22Rv1 (cell line): ENCODE measurements at regions not wholly inside any gene's neighbourhood (a gene's known extent, or its start where the extent isn't known, plus 50 kb on each side); places are given as distances from the start of the nearest gene placed in this dataset.

Experiments
- CTCF ChIP-seq: fragments of 450-650 bp; IDR thresholded peaks from 2 replicates; pipeline ENCODE4 v1.5.1; 2017; ENCODE audit warnings: mild to moderate bottlenecking
- ZFX ChIP-seq: fragments of 450-650 bp; IDR thresholded peaks from 2 replicates; pipeline ENCODE4 v1.6.1; 2017; ENCODE audit warnings: antibody characterized with exemption, borderline replicate concordance

DNA sequence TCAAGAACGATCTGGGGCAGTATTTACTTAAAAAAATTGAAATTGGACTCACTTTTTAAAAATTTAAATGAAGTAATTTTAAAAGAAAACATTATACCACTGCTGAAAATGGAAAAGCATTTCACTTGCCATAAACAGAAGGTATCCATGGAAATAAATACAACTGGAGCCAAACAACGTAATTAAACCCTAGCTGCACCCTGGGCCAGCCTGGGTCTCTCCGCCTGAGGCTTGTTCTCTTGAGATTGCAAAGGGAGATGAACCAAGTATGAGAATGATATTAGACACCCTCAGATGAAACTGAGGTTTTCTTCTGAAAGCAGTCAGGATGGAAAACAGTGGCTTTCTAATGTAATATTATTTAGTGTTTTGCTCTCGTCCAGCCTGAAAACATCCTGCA, 264.4 kb downstream of the KCNE4 start:
- TF ChIP-seq CTCF = no peak
- TF ChIP-seq ZFX = no peak
